B cell (primary cell): ENCODE measurements at regions not wholly inside any gene's neighbourhood (a gene's known extent, or its start where the extent isn't known, plus 50 kb on each side); places are given as distances from the start of the nearest gene placed in this dataset.

Source experiments
- EZH2 ChIP-seq: IDR thresholded peaks from 2 replicates; pipeline ENCODE4 v1.6.1; 2012; ENCODE audit warnings: borderline replicate concordance, low read depth, mild to moderate bottlenecking, moderate library complexity, low read length; ENCODE audit not compliant: insufficient read depth, poor library complexity, severe bottlenecking
- TF ChIP-seq, protein P1 (sequence below): fragments of 200-600 bp; IDR thresholded peaks from one replicate; pipeline ENCODE4 v1.8.0; 2022; ENCODE audit warnings: antibody characterized with exemption, mild to moderate bottlenecking

DNA sequence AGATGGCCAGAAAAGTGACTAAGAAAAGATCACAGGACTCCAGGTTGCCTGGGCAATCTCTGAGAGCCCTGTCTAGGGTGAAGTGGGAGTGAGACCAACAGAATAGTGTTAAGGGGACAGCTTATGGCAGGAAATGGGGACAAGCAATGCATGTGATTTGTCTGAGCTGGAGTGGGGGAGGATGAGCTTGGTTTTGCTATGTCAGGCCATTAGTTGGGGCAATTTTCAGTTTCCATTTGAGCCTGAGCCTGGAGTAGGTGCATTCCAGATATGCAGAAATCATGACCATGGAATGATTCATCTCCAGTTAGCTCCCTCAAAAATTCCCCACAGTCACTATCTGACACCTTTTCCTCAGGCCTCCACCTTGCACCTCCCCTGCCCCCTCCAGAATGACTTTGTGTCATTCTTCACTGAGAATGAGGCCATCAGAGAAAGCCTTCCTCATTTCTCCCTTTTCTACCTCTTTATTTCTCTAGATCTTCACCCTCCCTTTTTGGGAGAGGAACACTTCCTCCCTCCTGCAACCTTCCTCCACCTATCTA is 150.9 kb upstream of the PLEKHG7 start:
- TF ChIP-seq, protein P1, sequence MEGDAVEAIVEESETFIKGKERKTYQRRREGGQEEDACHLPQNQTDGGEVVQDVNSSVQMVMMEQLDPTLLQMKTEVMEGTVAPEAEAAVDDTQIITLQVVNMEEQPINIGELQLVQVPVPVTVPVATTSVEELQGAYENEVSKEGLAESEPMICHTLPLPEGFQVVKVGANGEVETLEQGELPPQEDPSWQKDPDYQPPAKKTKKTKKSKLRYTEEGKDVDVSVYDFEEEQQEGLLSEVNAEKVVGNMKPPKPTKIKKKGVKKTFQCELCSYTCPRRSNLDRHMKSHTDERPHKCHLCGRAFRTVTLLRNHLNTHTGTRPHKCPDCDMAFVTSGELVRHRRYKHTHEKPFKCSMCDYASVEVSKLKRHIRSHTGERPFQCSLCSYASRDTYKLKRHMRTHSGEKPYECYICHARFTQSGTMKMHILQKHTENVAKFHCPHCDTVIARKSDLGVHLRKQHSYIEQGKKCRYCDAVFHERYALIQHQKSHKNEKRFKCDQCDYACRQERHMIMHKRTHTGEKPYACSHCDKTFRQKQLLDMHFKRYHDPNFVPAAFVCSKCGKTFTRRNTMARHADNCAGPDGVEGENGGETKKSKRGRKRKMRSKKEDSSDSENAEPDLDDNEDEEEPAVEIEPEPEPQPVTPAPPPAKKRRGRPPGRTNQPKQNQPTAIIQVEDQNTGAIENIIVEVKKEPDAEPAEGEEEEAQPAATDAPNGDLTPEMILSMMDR: no peak
- TF ChIP-seq EZH2: no peak
